ENCODE measurements at regions not wholly inside any gene's neighbourhood (a gene's known extent, or its start where the extent isn't known, plus 50 kb on each side); places are given as distances from the start of the nearest gene placed in this dataset.

- no peaks in the 10 kb centered on the region for H3K36me3 Mint-ChIP-seq
- peak overlapping the region in 1 of 4 donors; percentile 1 for H3K4me3 Mint-ChIP-seq
- H3K27me3 Mint-ChIP-seq, result no peaks in the 10 kb centered on the region
- H3K4me1 Mint-ChIP-seq, result peaks cover 33 to 42% (median 36%) of the 10 kb centered on the region in 3 donors
- peak overlapping the region in 2 of 3 donors; percentile 27 to 74 for H3K27ac Mint-ChIP-seq
- no peaks in the 10 kb centered on the region for H3K9me3 Mint-ChIP-seq
Observed at GRCh38 chr7:22663357-22663718, 63.7 kb upstream of the IL6 start.

- Mint-ChIP-seq H3K4me3 (peak overlapping the region; percentile 31 to 87 (median 66)), H3K4me1 (peaks cover 33 to 45% (median 39%) of the 10 kb centered on the region in 3 donors), H3K27ac (peak overlapping the region; percentile 74 to 93 (median 93)), H3K27me3 (no peaks in the 10 kb centered on the region), H3K9me3 (no peaks in the 10 kb centered on the region), H3K36me3 (no peaks in the 10 kb centered on the region)
Observed at GRCh38 chr7:22662556-22663356, 64.2 kb upstream of the IL6 start.

- no peaks in the 10 kb centered on the region for H3K9me3 Mint-ChIP-seq
- peak overlapping the region; percentile 74 to 93 (median 93) for H3K27ac Mint-ChIP-seq
- H3K4me1 Mint-ChIP-seq, result peaks cover 34 to 48% (median 45%) of the 10 kb centered on the region in 3 donors
- peak overlapping the region; percentile 31 to 87 (median 66) for H3K4me3 Mint-ChIP-seq
- H3K27me3 Mint-ChIP-seq, result no peaks in the 10 kb centered on the region
- no peaks in the 10 kb centered on the region for H3K36me3 Mint-ChIP-seq
Observed at GRCh38 chr7:22662036-22662435, 65.0 kb upstream of the IL6 start.

GRCh38 chr7:22660732-22661131 is 66.3 kb upstream of the IL6 start:
- H3K9me3 Mint-ChIP-seq, result no peaks in the 10 kb centered on the region
- peaks cover 1% of the 10 kb centered on the region for H3K36me3 Mint-ChIP-seq
- peak overlapping the region in 2 of 4 donors; percentile 39 to 76 for H3K4me3 Mint-ChIP-seq
- H3K27me3 Mint-ChIP-seq, result no peaks in the 10 kb centered on the region
- peak overlapping the region; percentile 16 to 87 (median 74) for H3K27ac Mint-ChIP-seq
- peaks cover 34 to 48% (median 45%) of the 10 kb centered on the region in 3 donors for H3K4me1 Mint-ChIP-seq

- H3K36me3 Mint-ChIP-seq, result peaks cover 1% of the 10 kb centered on the region
- no peaks in the 10 kb centered on the region for H3K9me3 Mint-ChIP-seq
- peak overlapping the region in 1 of 3 donors; percentile 16 for H3K27ac Mint-ChIP-seq
- H3K4me3 Mint-ChIP-seq, result no peak overlapping the region
- peaks cover 34 to 48% (median 45%) of the 10 kb centered on the region in 3 donors for H3K4me1 Mint-ChIP-seq
- H3K27me3 Mint-ChIP-seq, result no peaks in the 10 kb centered on the region
Observed at GRCh38 chr7:22660293-22660692, 66.7 kb upstream of the IL6 start.

GRCh38 chr7:22659741-22660140 is 67.3 kb upstream of the IL6 start:
- H3K4me1 Mint-ChIP-seq, result peaks cover 34 to 48% (median 45%) of the 10 kb centered on the region in 3 donors

GRCh38 chr7:22658031-22658430 is 69.0 kb upstream of the IL6 start:
- Mint-ChIP-seq H3K4me1 (peaks cover 27 to 38% (median 37%) of the 10 kb centered on the region in 3 donors), H3K4me3 (no peak overlapping the region), H3K27ac (no peak overlapping the region)

More at GRCh38 chr7:22659741-22660140, 67.3 kb upstream of the IL6 start:
- no peaks in the 10 kb centered on the region for H3K9me3 Mint-ChIP-seq
- H3K36me3 Mint-ChIP-seq, result peaks cover 1% of the 10 kb centered on the region
- H3K4me3 Mint-ChIP-seq, result no peak overlapping the region
- peak overlapping the region in 1 of 3 donors; percentile 16 for H3K27ac Mint-ChIP-seq
- no peaks in the 10 kb centered on the region for H3K27me3 Mint-ChIP-seq

GRCh38 chr7:22657479-22657878 is 69.5 kb upstream of the IL6 start:
- peaks cover 22 to 33% (median 32%) of the 10 kb centered on the region in 3 donors for H3K4me1 Mint-ChIP-seq
- no peak overlapping the region for H3K4me3 Mint-ChIP-seq
- no peaks in the 10 kb centered on the region for H3K27me3 Mint-ChIP-seq
- peaks cover 4% of the 10 kb centered on the region for H3K36me3 Mint-ChIP-seq
- H3K9me3 Mint-ChIP-seq, result no peaks in the 10 kb centered on the region
- no peak overlapping the region for H3K27ac Mint-ChIP-seq

More at GRCh38 chr7:22658031-22658430, 69.0 kb upstream of the IL6 start:
- H3K9me3 Mint-ChIP-seq, result no peaks in the 10 kb centered on the region
- H3K36me3 Mint-ChIP-seq, result peaks cover 4% of the 10 kb centered on the region
- no peaks in the 10 kb centered on the region for H3K27me3 Mint-ChIP-seq

GRCh38 chr7:22655781-22656180 is 71.2 kb upstream of the IL6 start:
- no peaks in the 10 kb centered on the region for H3K27me3 Mint-ChIP-seq
- no peak overlapping the region for H3K27ac Mint-ChIP-seq
- no peak overlapping the region for H3K4me3 Mint-ChIP-seq
- H3K4me1 Mint-ChIP-seq, result peaks cover 8 to 17% (median 15%) of the 10 kb centered on the region in 3 donors
- peaks cover 4% of the 10 kb centered on the region for H3K36me3 Mint-ChIP-seq
- no peaks in the 10 kb centered on the region for H3K9me3 Mint-ChIP-seq

- no peak overlapping the region for H3K27ac Mint-ChIP-seq
- H3K9me3 Mint-ChIP-seq, result peaks cover 0 to 4% (median 0%) of the 10 kb centered on the region in 3 donors
- H3K4me3 Mint-ChIP-seq, result no peak overlapping the region
- no peaks in the 10 kb centered on the region for H3K27me3 Mint-ChIP-seq
- H3K36me3 Mint-ChIP-seq, result peaks cover 7% of the 10 kb centered on the region
- peaks cover 3 to 11% (median 9%) of the 10 kb centered on the region in 3 donors for H3K4me1 Mint-ChIP-seq
Observed at GRCh38 chr7:22654831-22655230, 72.2 kb upstream of the IL6 start.

- Mint-ChIP-seq H3K27ac (no peak overlapping the region), H3K4me1 (peaks cover 3 to 9% (median 9%) of the 10 kb centered on the region in 3 donors), H3K9me3 (peaks cover 0 to 6% (median 0%) of the 10 kb centered on the region in 3 donors), H3K4me3 (no peak overlapping the region), H3K27me3 (no peaks in the 10 kb centered on the region), H3K36me3 (peaks cover 9% of the 10 kb centered on the region)
Observed at GRCh38 chr7:22653951-22654350, 73.0 kb upstream of the IL6 start.

- Mint-ChIP-seq H3K9me3 (peaks cover 4 to 16% (median 9%) of the 10 kb centered on the region in 3 donors), H3K4me3 (no peak overlapping the region), H3K27me3 (no peaks in the 10 kb centered on the region), H3K36me3 (peaks cover 9% of the 10 kb centered on the region), H3K4me1 (no peaks in the 10 kb centered on the region), H3K27ac (no peak overlapping the region)
Observed at GRCh38 chr7:22651534-22652243, 75.3 kb upstream of the IL6 start.

- Mint-ChIP-seq H3K4me3 (no peak overlapping the region), H3K27me3 (no peaks in the 10 kb centered on the region), H3K36me3 (peaks cover 7% of the 10 kb centered on the region), H3K9me3 (peaks cover 4 to 16% (median 13%) of the 10 kb centered on the region in 3 donors), H3K4me1 (no peaks in the 10 kb centered on the region), H3K27ac (no peak overlapping the region)
Observed at GRCh38 chr7:22651036-22651435, 76.0 kb upstream of the IL6 start.

GRCh38 chr7:22649686-22650085 is 77.3 kb upstream of the IL6 start:
- Mint-ChIP-seq H3K27ac (no peak overlapping the region), H3K4me3 (no peak overlapping the region), H3K36me3 (peaks cover 9% of the 10 kb centered on the region), H3K9me3 (peaks cover 4 to 17% (median 16%) of the 10 kb centered on the region in 3 donors), H3K4me1 (no peaks in the 10 kb centered on the region), H3K27me3 (no peaks in the 10 kb centered on the region)
